ENCODE measurements at regions not wholly inside any gene's neighbourhood (a gene's known extent, or its start where the extent isn't known, plus 50 kb on each side); places are given as distances from the start of the nearest gene placed in this dataset.

- TF ChIP-seq EZH2 (IDR thresholded peaks at IDR 0.05) (no peak), POLR2AphosphoS5 (IDR thresholded peaks at IDR 0.05; ENCODE audit: borderline replicate concordance, low read depth, low read length) (no peak)
These were observed 86.7 kb upstream of the CHD6 start for GRCh38 chr20:41704896-41705295.

All from SK-N-MC (cell line).